Tibial artery (tissue), 4 donors: ENCODE measurements at regions not wholly inside any gene's neighbourhood (a gene's known extent, or its start where the extent isn't known, plus 50 kb on each side); places are given as distances from the start of the nearest gene placed in this dataset.

Experiments
- DNase-seq, 2 donors: peaks; one replicate each; pipeline ENCODE4 v3.0.0-alpha.2; 2019
- H3K27ac ChIP-seq, 2 donors: fragments of 200-600 bp; sonication (generic) in 1 of 2; 1 replicate in 1 of 2; 2 replicates in 1 of 2; pipeline ENCODE4 v1.5.1; 2018 to 2019; ENCODE audit warnings: mild to moderate bottlenecking in 1 of 2
- H3K27me3 ChIP-seq, 2 donors: fragments of 200-600 bp; sonication (generic) in 1 of 2; one replicate each; pipeline versions ENCODE4 v1.5.1 to v1.6.0; 2016 to 2019
- H3K36me3 ChIP-seq, 3 donors: fragments of 200-600 bp; sonication (generic) in 2 of 3; one replicate each; pipeline ENCODE4 v1.5.1; 2016 to 2019; ENCODE audit warnings: mild to moderate bottlenecking in 2 of 3
- H3K4me1 ChIP-seq, 4 donors: fragments of 200-600 bp; sonication (generic) in 2 of 4; 1 replicate in 3 of 4; 2 replicates in 1 of 4; pipeline ENCODE4 v1.5.1; 2016 to 2019
- H3K4me3 ChIP-seq, 2 donors: fragments of 200-600 bp; sonication (generic) in 1 of 2; 1 replicate in 1 of 2; 2 replicates in 1 of 2; pipeline ENCODE4 v1.5.1; 2018 to 2019; ENCODE audit warnings: mild to moderate bottlenecking in 2 of 2
- H3K9me3 ChIP-seq, 3 donors: fragments of 200-600 bp; sonication (generic) in 1 of 3; one replicate each; pipeline ENCODE4 v1.5.1; 2016 to 2019
- CTCF ChIP-seq, 2 experiments: fragments of 200-600 bp in 1 of 2; fragments of 450-650 bp in 1 of 2; IDR thresholded peaks; one replicate each; pipeline ENCODE4 v1.5.1; 2017 to 2019; ENCODE audit warnings: antibody characterized with exemption in 2 of 2, mild to moderate bottlenecking in 1 of 2, moderate library complexity in 1 of 2
- intact Hi-C: fragments of 100-400 bp; cut with DNase I; formaldehyde crosslinking; loops from one replicate; pipeline ENCODE4 v1.15.0; 2023; ENCODE audit warnings: low total_unique reads

- Histone ChIP-seq H3K27me3 (peaks cover 0 to 3% of the 10 kb centered on the region in 2 donors), H3K36me3 (no peaks in the 10 kb centered on the region), H3K4me1 (no peaks in the 10 kb centered on the region), H3K9me3 (no peaks in the 10 kb centered on the region), H3K27ac (no peak overlapping the region), H3K4me3 (no peak overlapping the region)
- intact Hi-C loops, result no loop called here
- TF ChIP-seq CTCF (IDR thresholded peaks at IDR 0.05), result no peak
- DNase-seq, result no peak
Observed at GRCh38 chr9:107223381-107223780, 59.7 kb upstream of the RAD23B start.

- no peak for TF ChIP-seq CTCF (IDR thresholded peaks at IDR 0.05)
- no peaks in the 10 kb centered on the region for H3K4me1 ChIP-seq
- no peak overlapping the region for H3K4me3 ChIP-seq
- no peak for DNase-seq
- H3K36me3 ChIP-seq, result no peaks in the 10 kb centered on the region
- no peaks in the 10 kb centered on the region for H3K9me3 ChIP-seq
- intact Hi-C loops, result no loop called here
- H3K27ac ChIP-seq, result no peak overlapping the region
- peaks cover 0 to 4% of the 10 kb centered on the region in 2 donors for H3K27me3 ChIP-seq
Observed at GRCh38 chr9:107224252-107224651, 58.8 kb upstream of the RAD23B start.

GRCh38 chr9:107226421-107226820 lies 56.7 kb upstream of the RAD23B start:
- Histone ChIP-seq H3K27ac (no peak overlapping the region), H3K36me3 (no peaks in the 10 kb centered on the region), H3K9me3 (no peaks in the 10 kb centered on the region), H3K4me3 (no peak overlapping the region), H3K4me1 (no peaks in the 10 kb centered on the region), H3K27me3 (peaks cover 0 to 4% of the 10 kb centered on the region in 2 donors)
- no peak for DNase-seq
- intact Hi-C loops, result no loop called here
- TF ChIP-seq CTCF (IDR thresholded peaks at IDR 0.05), result no peak

DNA sequence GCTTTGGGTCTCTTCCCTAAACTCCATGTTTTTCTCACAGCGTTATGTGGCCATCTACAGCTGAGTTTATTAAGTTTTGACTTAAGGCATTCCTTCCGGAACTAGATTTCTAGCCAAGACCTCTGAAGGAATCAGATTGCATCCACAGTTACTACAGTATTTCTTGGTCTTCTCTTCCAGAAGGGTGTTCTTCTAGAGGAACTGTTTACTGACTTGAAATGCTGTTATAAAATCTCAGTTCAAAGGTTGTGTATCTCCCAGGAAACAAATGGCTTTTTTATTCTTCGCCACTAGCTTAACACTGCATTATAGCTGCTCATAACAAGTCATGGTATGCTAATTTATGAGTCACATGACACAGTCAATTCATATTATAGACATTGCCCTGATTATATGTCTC lies 55.3 kb upstream of the RAD23B start:
- H3K27ac ChIP-seq, result no peak overlapping the region
- no peaks in the 10 kb centered on the region for H3K9me3 ChIP-seq
- peaks cover 0 to 4% of the 10 kb centered on the region in 2 donors for H3K27me3 ChIP-seq
- no peak for TF ChIP-seq CTCF (IDR thresholded peaks at IDR 0.05)
- intact Hi-C loops, result no loop called here
- H3K36me3 ChIP-seq, result no peaks in the 10 kb centered on the region
- H3K4me3 ChIP-seq, result no peak overlapping the region
- DNase-seq, result no peak
- H3K4me1 ChIP-seq, result no peaks in the 10 kb centered on the region

DNA sequence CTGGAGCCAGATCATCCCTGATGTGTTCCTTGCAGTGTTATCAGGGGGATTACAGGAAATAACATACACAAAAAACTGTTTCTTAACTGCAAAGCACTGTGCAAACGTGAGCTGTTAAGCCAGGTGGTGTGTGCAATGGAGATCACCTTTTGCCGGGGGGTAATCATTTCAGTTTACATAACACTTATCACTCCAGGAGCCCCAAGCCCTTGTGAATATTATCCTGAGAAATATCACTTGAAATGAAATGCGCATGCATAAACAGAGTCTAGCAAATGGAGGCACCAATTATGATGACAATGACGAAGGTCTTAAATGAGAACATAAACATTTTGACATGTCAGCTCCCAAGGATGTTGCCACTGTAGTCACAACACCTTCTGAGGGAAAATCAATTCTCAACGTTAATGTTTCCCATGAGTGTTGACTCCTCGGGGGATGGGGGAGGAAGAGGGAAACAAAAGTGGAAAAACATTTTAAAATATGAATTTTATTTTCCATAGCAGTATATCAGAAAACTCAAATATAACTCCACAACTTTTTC lies 54.5 kb upstream of the RAD23B start:
- TF ChIP-seq CTCF (IDR thresholded peaks at IDR 0.05), result no peak
- no peak overlapping the region for H3K27ac ChIP-seq
- H3K4me3 ChIP-seq, result no peak overlapping the region
- H3K9me3 ChIP-seq, result no peaks in the 10 kb centered on the region
- peaks cover 0 to 4% of the 10 kb centered on the region in 2 donors for H3K27me3 ChIP-seq
- no peak for DNase-seq
- no peaks in the 10 kb centered on the region for H3K36me3 ChIP-seq
- no peaks in the 10 kb centered on the region for H3K4me1 ChIP-seq
- intact Hi-C loops, result no loop called here

GRCh38 chr9:107229241-107229741 lies 53.8 kb upstream of the RAD23B start:
- Histone ChIP-seq H3K27ac (no peak overlapping the region), H3K4me3 (no peak overlapping the region), H3K27me3 (peaks cover 0 to 4% of the 10 kb centered on the region in 2 donors), H3K9me3 (no peaks in the 10 kb centered on the region), H3K36me3 (no peaks in the 10 kb centered on the region), H3K4me1 (no peaks in the 10 kb centered on the region)
- TF ChIP-seq CTCF (IDR thresholded peaks at IDR 0.05), result no peak
- DNase-seq, result no peak
- intact Hi-C loops, result no loop called here
